H9 (cell line): ENCODE measurements at regions not wholly inside any gene's neighbourhood (a gene's known extent, or its start where the extent isn't known, plus 50 kb on each side); places are given as distances from the start of the nearest gene placed in this dataset.

Source experiments
- DNase-seq: peaks from one replicate; pipeline ENCODE4 v3.0.0-alpha.2; 2017
- H2AFZ ChIP-seq: one replicate; pipeline ENCODE4 v1.6.1; 2013; ENCODE audit warnings: mild to moderate bottlenecking, low read length, control low read depth, moderate library complexity
- H2AK5ac ChIP-seq: 2 replicates; pipeline ENCODE4 v1.6.1; 2013; ENCODE audit warnings: low read length, control low read depth, mixed read lengths; ENCODE audit not compliant: insufficient read length
- H2BK120ac ChIP-seq: one replicate; pipeline ENCODE4 v1.6.1; 2013; ENCODE audit warnings: low read depth, mild to moderate bottlenecking, low read length, control low read depth, inconsistent platforms; ENCODE audit not compliant: poor library complexity, severe bottlenecking
- H2BK12ac ChIP-seq: 2 replicates; pipeline ENCODE4 v1.6.1; 2013; ENCODE audit warnings: low read length, control low read depth, mixed read lengths, low read depth; ENCODE audit not compliant: insufficient read length
- H2BK15ac ChIP-seq: 2 replicates; pipeline ENCODE4 v1.6.1; 2013; ENCODE audit warnings: low read depth, low read length, control low read depth
- H2BK20ac ChIP-seq: one replicate; pipeline ENCODE4 v1.6.1; 2013; ENCODE audit warnings: low read depth, mild to moderate bottlenecking, low read length, control low read depth, inconsistent platforms; ENCODE audit not compliant: poor library complexity, severe bottlenecking
- H2BK5ac ChIP-seq: 2 replicates; pipeline ENCODE4 v1.6.1; 2013; ENCODE audit warnings: low read length, control low read depth, mixed read lengths; ENCODE audit not compliant: insufficient read length
- H3K14ac ChIP-seq: 2 replicates; pipeline ENCODE4 v1.6.1; 2013; ENCODE audit warnings: low read length, control low read depth; ENCODE audit not compliant: insufficient read depth
- H3K18ac ChIP-seq: 2 replicates; pipeline ENCODE4 v1.6.1; 2013; ENCODE audit warnings: low read depth, mild to moderate bottlenecking, mixed read lengths, low read length, control low read depth; ENCODE audit not compliant: insufficient read length
- H3K23ac ChIP-seq: 2 replicates; pipeline ENCODE4 v1.6.1; 2013; ENCODE audit warnings: low read length, control low read depth, mixed read lengths, low read depth; ENCODE audit not compliant: insufficient read length
- H3K23me2 ChIP-seq: 2 replicates; pipeline ENCODE4 v1.6.1; 2013; ENCODE audit warnings: low read depth, mild to moderate bottlenecking, mixed read lengths, low read length, control low read depth; ENCODE audit not compliant: insufficient read length, poor library complexity, severe bottlenecking
- H3K27ac ChIP-seq: 2 replicates; pipeline ENCODE4 v1.5.1; 2013; ENCODE audit warnings: low read length, control low read depth, mixed read lengths, low read depth; ENCODE audit not compliant: insufficient read length
- H3K27me3 ChIP-seq: 2 replicates; pipeline ENCODE4 v1.6.1; 2013; ENCODE audit warnings: low read length, control low read depth, inconsistent platforms; ENCODE audit not compliant: insufficient read depth
- H3K4ac ChIP-seq: 2 replicates; pipeline ENCODE4 v1.6.1; 2013; ENCODE audit warnings: low read depth, mild to moderate bottlenecking, control low read depth, inconsistent platforms, low read length, moderate library complexity
- H3K4me1 ChIP-seq: 2 replicates; pipeline ENCODE4 v1.6.1; 2013; ENCODE audit warnings: low read length, control low read depth, inconsistent platforms; ENCODE audit not compliant: insufficient read depth
- H3K4me2 ChIP-seq: 2 replicates; pipeline ENCODE4 v1.6.1; 2013; ENCODE audit warnings: low read length, control low read depth, mixed read lengths; ENCODE audit not compliant: insufficient read length, insufficient read depth
- H3K56ac ChIP-seq: 2 replicates; pipeline ENCODE4 v1.6.1; 2013; ENCODE audit warnings: low read depth, mild to moderate bottlenecking, mixed read lengths, low read length, control low read depth; ENCODE audit not compliant: insufficient read length
- H3K79me1 ChIP-seq: 2 replicates; pipeline ENCODE4 v1.6.1; 2013; ENCODE audit warnings: low read depth, mild to moderate bottlenecking, moderate library complexity, low read length, control low read depth, inconsistent platforms; ENCODE audit not compliant: insufficient read depth, poor library complexity, severe bottlenecking
- H3K79me2 ChIP-seq: 2 replicates; pipeline ENCODE4 v1.6.1; 2013; ENCODE audit warnings: low read length, control low read depth, inconsistent platforms; ENCODE audit not compliant: insufficient read depth
- H3K9ac ChIP-seq: 2 replicates; pipeline ENCODE4 v1.6.1; 2013; ENCODE audit warnings: low read length, control low read depth, mixed read lengths; ENCODE audit not compliant: insufficient read length; ENCODE audit errors: extremely low read depth
- H3K9me3 ChIP-seq: one replicate; pipeline ENCODE4 v1.6.1; 2013; ENCODE audit warnings: low read depth, low read length, inconsistent platforms; ENCODE audit not compliant: control insufficient read depth
- H3T11ph ChIP-seq: one replicate; pipeline ENCODE4 v1.6.1; 2013; ENCODE audit warnings: mild to moderate bottlenecking, low read length, control low read depth, inconsistent platforms
- H4K20me1 ChIP-seq: one replicate; pipeline ENCODE4 v1.6.1; 2013; ENCODE audit not compliant: control insufficient read depth, insufficient read length, insufficient read depth
- H4K5ac ChIP-seq: 2 replicates; pipeline ENCODE4 v1.6.1; 2013; ENCODE audit warnings: low read depth, mild to moderate bottlenecking, mixed read lengths, low read length, control low read depth; ENCODE audit not compliant: insufficient read length
- H4K8ac ChIP-seq: replicated peaks from 2 replicates; pipeline ENCODE4 v1.6.1; 2013; ENCODE audit warnings: low read length, control low read depth, mixed read lengths, low read depth; ENCODE audit not compliant: insufficient read length
- H4K91ac ChIP-seq: 2 replicates; pipeline ENCODE4 v1.6.1; 2013; ENCODE audit warnings: low read depth, mild to moderate bottlenecking, moderate library complexity, mixed read lengths, low read length, control low read depth; ENCODE audit not compliant: insufficient read length
- H3K27ac Mint-ChIP-seq, 3 experiments: 2 replicates in 2 of 3; 3 replicates in 1 of 3; pipeline ENCODE4 v1.8.0; 2020 to 2021; ENCODE audit warnings: mixed read lengths in 3 of 3, mild to moderate bottlenecking in 1 of 3, moderate library complexity in 1 of 3
- H3K27me3 Mint-ChIP-seq: 2 replicates; pipeline ENCODE4 v1.8.0; 2021; ENCODE audit warnings: low read depth, mild to moderate bottlenecking, moderate library complexity, mixed read lengths
- H3K36me3 Mint-ChIP-seq, 3 experiments: 2 replicates in 2 of 3; 3 replicates in 1 of 3; pipeline ENCODE4 v1.8.0; 2020 to 2021; ENCODE audit warnings: low read depth in 3 of 3, mixed read lengths in 3 of 3; ENCODE audit not compliant: insufficient read depth in 1 of 3
- H3K4me1 Mint-ChIP-seq, 2 experiments: 2 replicates each; pipeline ENCODE4 v1.8.0; 2020; ENCODE audit warnings: mixed read lengths in 2 of 2
- H3K4me3 Mint-ChIP-seq, 2 experiments: 2 replicates in 1 of 2; 3 replicates in 1 of 2; pipeline ENCODE4 v1.8.0; 2020 to 2021; ENCODE audit warnings: mild to moderate bottlenecking in 2 of 2, mixed read lengths in 2 of 2, moderate library complexity in 1 of 2
- H3K9me3 Mint-ChIP-seq, 2 experiments: 2 replicates in 1 of 2; 3 replicates in 1 of 2; pipeline ENCODE4 v1.8.0; 2020; ENCODE audit warnings: mild to moderate bottlenecking in 2 of 2, mixed read lengths in 2 of 2, moderate library complexity in 1 of 2
- WGBS: extraction: QIAGEN DNeasy Blood & Tissue Kit; methylation state at CpG from one replicate; pipeline ENCODE4 v1.1.7; 2013; ENCODE audit warnings: missing lambda C conversion rate, low lambda C conversion rate, mixed read lengths; ENCODE audit not compliant: insufficient read length; ENCODE audit errors: extremely low coverage; 5-methylcytosine and 5-hydroxymethylcytosine counted together
- TF ChIP-seq, protein P1 (sequence below): fragments of 200-600 bp; sonication (generic); conservative IDR thresholded peaks from 3 replicates; pipeline ENCODE4 v1.8.0; 2021; ENCODE audit warnings: antibody characterized with exemption, mild to moderate bottlenecking

DNA sequence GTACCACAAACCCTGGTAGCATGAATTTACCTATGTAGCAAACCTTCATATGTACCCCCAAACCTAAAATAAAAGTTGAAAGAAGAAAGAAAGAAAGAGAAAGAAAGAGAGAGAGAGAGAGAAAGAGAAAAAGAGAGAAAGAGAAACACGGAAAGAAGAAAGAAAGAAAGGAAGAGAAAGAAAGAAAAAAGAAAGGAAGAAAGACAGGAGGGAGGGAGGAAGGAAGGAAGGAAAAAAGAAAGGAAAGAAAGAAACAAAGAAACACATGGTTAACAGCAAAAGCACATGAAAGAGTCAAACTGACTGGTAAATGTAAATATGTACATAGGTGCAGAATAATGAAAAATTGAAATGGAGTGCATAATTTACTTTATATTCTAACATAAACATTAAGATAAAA, 903.4 kb downstream of the LRFN5 start:
- no peak overlapping the region for H3K14ac ChIP-seq
- H3K23ac ChIP-seq: no peak overlapping the region
- no peak overlapping the region for H2BK5ac ChIP-seq
- no peaks in the 10 kb centered on the region for H3K27me3 ChIP-seq
- Mint-ChIP-seq H3K9me3 (peaks cover 15 to 17% of the 10 kb centered on the region in 2 experiments; a peak in 4 of 5 replicates), H3K27ac (peak overlapping the region; percentile 19 to 24 (median 20); a peak in 3 of 7 replicates), H3K4me3 (no peak overlapping the region), H3K27me3 (no peaks in the 10 kb centered on the region), H3K36me3 (peaks cover 3 to 40% (median 11%) of the 10 kb centered on the region in 3 experiments; a peak in 6 of 7 replicates), H3K4me1 (peaks cover 37 to 40% of the 10 kb centered on the region in 2 experiments)
- no peak overlapping the region for H2AK5ac ChIP-seq
- H2AFZ ChIP-seq: no peak overlapping the region
- no peaks in the 10 kb centered on the region for H3K79me2 ChIP-seq
- no peak overlapping the region for H3K27ac ChIP-seq
- H2BK20ac ChIP-seq: no peak overlapping the region
- H3K4ac ChIP-seq: no peak overlapping the region
- no CpG with 5 or more reads among the region's 1 CpG for WGBS
- no peaks in the 10 kb centered on the region for H3K79me1 ChIP-seq
- H4K8ac ChIP-seq: no peak overlapping the region
- no peak overlapping the region for H2BK15ac ChIP-seq
- no peaks in the 10 kb centered on the region for H3K9me3 ChIP-seq
- H3T11ph ChIP-seq: no peak overlapping the region
- H4K20me1 ChIP-seq: no peaks in the 10 kb centered on the region
- no peak overlapping the region for H4K91ac ChIP-seq
- TF ChIP-seq, protein P1, sequence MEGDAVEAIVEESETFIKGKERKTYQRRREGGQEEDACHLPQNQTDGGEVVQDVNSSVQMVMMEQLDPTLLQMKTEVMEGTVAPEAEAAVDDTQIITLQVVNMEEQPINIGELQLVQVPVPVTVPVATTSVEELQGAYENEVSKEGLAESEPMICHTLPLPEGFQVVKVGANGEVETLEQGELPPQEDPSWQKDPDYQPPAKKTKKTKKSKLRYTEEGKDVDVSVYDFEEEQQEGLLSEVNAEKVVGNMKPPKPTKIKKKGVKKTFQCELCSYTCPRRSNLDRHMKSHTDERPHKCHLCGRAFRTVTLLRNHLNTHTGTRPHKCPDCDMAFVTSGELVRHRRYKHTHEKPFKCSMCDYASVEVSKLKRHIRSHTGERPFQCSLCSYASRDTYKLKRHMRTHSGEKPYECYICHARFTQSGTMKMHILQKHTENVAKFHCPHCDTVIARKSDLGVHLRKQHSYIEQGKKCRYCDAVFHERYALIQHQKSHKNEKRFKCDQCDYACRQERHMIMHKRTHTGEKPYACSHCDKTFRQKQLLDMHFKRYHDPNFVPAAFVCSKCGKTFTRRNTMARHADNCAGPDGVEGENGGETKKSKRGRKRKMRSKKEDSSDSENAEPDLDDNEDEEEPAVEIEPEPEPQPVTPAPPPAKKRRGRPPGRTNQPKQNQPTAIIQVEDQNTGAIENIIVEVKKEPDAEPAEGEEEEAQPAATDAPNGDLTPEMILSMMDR: no peak
- H3K18ac ChIP-seq: no peak overlapping the region
- peaks cover 4% of the 10 kb centered on the region; the same call in 1 of the 2 replicates for H3K4me1 ChIP-seq
- no peak overlapping the region for H3K56ac ChIP-seq
- H3K4me2 ChIP-seq: no peak overlapping the region
- no peak overlapping the region for H2BK12ac ChIP-seq
- H3K23me2 ChIP-seq: no peaks in the 10 kb centered on the region
- H3K9ac ChIP-seq: no peak overlapping the region
- H4K5ac ChIP-seq: no peak overlapping the region
- no peak overlapping the region for H2BK120ac ChIP-seq
- DNase-seq: no peak
